Neural cell (in vitro differentiated cells): ENCODE measurements at regions not wholly inside any gene's neighbourhood (a gene's known extent, or its start where the extent isn't known, plus 50 kb on each side); places are given as distances from the start of the nearest gene placed in this dataset.

Source experiments
- H2AFZ ChIP-seq: fragments of 200-600, 300-800 bp; sonication (generic), shearing (Covaris generic); 2 replicates; pipeline ENCODE4 v1.6.0; 2014; ENCODE audit warnings: low read depth, mild to moderate bottlenecking, antibody characterized with exemption, low read length, moderate library complexity
- H3F3A ChIP-seq: fragments of 200-600 bp; shearing (Covaris generic); 2 replicates; pipeline ENCODE4 v1.6.1; 2016; ENCODE audit warnings: mild to moderate bottlenecking, moderate library complexity, mixed read lengths, antibody characterized with exemption, low read length; ENCODE audit not compliant: insufficient read depth, poor library complexity, severe bottlenecking
- H3K27ac ChIP-seq: fragments of 200-600, 300-800 bp; sonication (generic), shearing (Covaris generic); 2 replicates; pipeline ENCODE4 v1.5.1; 2014; ENCODE audit warnings: mild to moderate bottlenecking, low read length, moderate library complexity
- H3K27me3 ChIP-seq: fragments of 300-800, 200-600 bp; sonication (generic), shearing (Covaris generic); 2 replicates; pipeline ENCODE4 v1.6.0; 2014; ENCODE audit warnings: mild to moderate bottlenecking, low read depth, low read length, moderate library complexity; ENCODE audit not compliant: insufficient read depth
- H3K36me3 ChIP-seq: fragments of 300-800, 200-600 bp; sonication (generic), shearing (Covaris generic); 2 replicates; pipeline ENCODE4 v1.5.1; 2014; ENCODE audit warnings: mild to moderate bottlenecking, antibody characterized with exemption, low read length, moderate library complexity; ENCODE audit not compliant: insufficient read depth
- H3K4me2 ChIP-seq: fragments of 300-800, 200-600 bp; sonication (generic), shearing (Covaris generic); 2 replicates; pipeline ENCODE4 v1.6.0; 2014; ENCODE audit warnings: mild to moderate bottlenecking, low read length
- H3K4me3 ChIP-seq: fragments of 300-800, 200-600 bp; sonication (generic), shearing (Covaris generic); 2 replicates; pipeline ENCODE4 v1.5.1; 2014; ENCODE audit warnings: mild to moderate bottlenecking, low read length, moderate library complexity
- H3K79me2 ChIP-seq: fragments of 200-600 bp; shearing (Covaris generic); replicated peaks from 2 replicates; pipeline ENCODE4 v1.6.0; 2014; ENCODE audit warnings: mild to moderate bottlenecking, low read length, moderate library complexity; ENCODE audit not compliant: insufficient read depth
- H3K9ac ChIP-seq: fragments of 300-800, 200-600 bp; sonication (generic), shearing (Covaris generic); 2 replicates; pipeline ENCODE4 v1.6.1; 2016; ENCODE audit warnings: mild to moderate bottlenecking, low read length, mixed read lengths
- H3K9me2 ChIP-seq: fragments of 200-600 bp; shearing (Covaris generic); 2 replicates; pipeline ENCODE4 v1.6.1; 2016; ENCODE audit warnings: mild to moderate bottlenecking, low read length, mixed read lengths; ENCODE audit not compliant: insufficient read depth
- H3K9me3 ChIP-seq: fragments of 200-600, 300-800 bp; sonication (generic), shearing (Covaris generic); 2 replicates; pipeline ENCODE4 v1.6.1; 2016; ENCODE audit warnings: mild to moderate bottlenecking, mixed run types, low read length, moderate library complexity, mixed read lengths
- H4K20me1 ChIP-seq: fragments of 200-600 bp; shearing (Covaris generic); 2 replicates; pipeline ENCODE4 v1.6.1; 2016; ENCODE audit warnings: mild to moderate bottlenecking, mixed run types; ENCODE audit not compliant: insufficient read depth
- EP300 ChIP-seq: fragments of 450-650 bp; conservative IDR thresholded peaks from 2 replicates; pipeline ENCODE4 v1.6.1; 2014; ENCODE audit warnings: antibody characterized with exemption, mild to moderate bottlenecking, moderate library complexity; ENCODE audit not compliant: poor library complexity, severe bottlenecking
- EZH2 ChIP-seq: fragments of 200-600, 300-800 bp; shearing (Covaris generic), sonication (generic); IDR thresholded peaks from 2 replicates; pipeline ENCODE4 v1.6.1; 2014; ENCODE audit warnings: antibody characterized with exemption, low read length, borderline replicate concordance, mild to moderate bottlenecking; ENCODE audit not compliant: insufficient read depth, poor library complexity, severe bottlenecking
- MXI1 ChIP-seq: fragments of 450-650 bp; conservative IDR thresholded peaks from 2 replicates; pipeline ENCODE4 v1.6.1; 2014; ENCODE audit warnings: antibody characterized with exemption, mild to moderate bottlenecking; ENCODE audit not compliant: poor library complexity, severe bottlenecking
- POLR2AphosphoS5 ChIP-seq: IDR thresholded peaks from 2 replicates; pipeline ENCODE4 v1.6.1; 2012
- RAD21 ChIP-seq: fragments of 450-650 bp; conservative IDR thresholded peaks from 2 replicates; pipeline ENCODE4 v1.6.1; 2014; ENCODE audit warnings: antibody characterized with exemption, mild to moderate bottlenecking, moderate library complexity
- SMC3 ChIP-seq: fragments of 450-650 bp; conservative IDR thresholded peaks from 2 replicates; pipeline ENCODE4 v1.6.1; 2014; ENCODE audit warnings: antibody characterized with exemption, mild to moderate bottlenecking, moderate library complexity; ENCODE audit not compliant: poor library complexity
- TAF1 ChIP-seq: IDR thresholded peaks from 2 replicates; pipeline ENCODE4 v1.6.1; 2012; ENCODE audit warnings: low read depth
- TF ChIP-seq, protein P1 (sequence below): IDR thresholded peaks from 2 replicates; pipeline ENCODE4 v1.6.1; 2012; ENCODE audit warnings: borderline replicate concordance
- TF ChIP-seq, protein P2 (sequence below): fragments of 450-650 bp; IDR thresholded peaks from 2 replicates; pipeline ENCODE4 v1.5.1; 2014; ENCODE audit warnings: antibody characterized with exemption, mild to moderate bottlenecking, moderate library complexity; ENCODE audit not compliant: poor library complexity, severe bottlenecking

DNA sequence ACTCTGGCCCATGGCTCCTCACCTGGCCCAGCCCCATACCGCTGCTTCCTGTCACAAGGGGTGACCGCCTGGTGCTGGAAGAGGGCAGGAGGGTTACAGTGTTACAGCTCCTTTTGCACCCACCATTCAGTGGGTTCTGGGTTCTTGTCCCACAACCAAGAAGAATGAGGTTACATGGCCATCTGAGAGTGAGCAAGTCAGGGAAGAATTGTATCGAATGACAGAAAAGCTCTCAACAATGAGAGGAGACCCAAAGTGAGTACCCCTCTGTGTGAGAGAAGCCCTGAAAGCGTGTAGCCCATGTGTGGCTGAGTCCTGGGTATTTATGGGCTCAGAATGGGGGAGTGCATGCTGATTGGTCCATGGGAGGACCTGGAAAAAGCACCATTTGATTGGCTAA is 888.5 kb downstream of the ADGRL2 start:
- H4K20me1 ChIP-seq = no peaks in the 10 kb centered on the region
- no peak overlapping the region for H3K4me2 ChIP-seq
- H3K79me2 ChIP-seq = no peaks in the 10 kb centered on the region
- H3F3A ChIP-seq = no peaks in the 10 kb centered on the region
- H3K36me3 ChIP-seq = no peaks in the 10 kb centered on the region
- TF ChIP-seq RAD21 (no peak), EZH2 (no peak), TAF1 (no peak), EP300 (no peak), SMC3 (no peak), POLR2AphosphoS5 (no peak), MXI1 (no peak)
- TF ChIP-seq, protein P1, sequence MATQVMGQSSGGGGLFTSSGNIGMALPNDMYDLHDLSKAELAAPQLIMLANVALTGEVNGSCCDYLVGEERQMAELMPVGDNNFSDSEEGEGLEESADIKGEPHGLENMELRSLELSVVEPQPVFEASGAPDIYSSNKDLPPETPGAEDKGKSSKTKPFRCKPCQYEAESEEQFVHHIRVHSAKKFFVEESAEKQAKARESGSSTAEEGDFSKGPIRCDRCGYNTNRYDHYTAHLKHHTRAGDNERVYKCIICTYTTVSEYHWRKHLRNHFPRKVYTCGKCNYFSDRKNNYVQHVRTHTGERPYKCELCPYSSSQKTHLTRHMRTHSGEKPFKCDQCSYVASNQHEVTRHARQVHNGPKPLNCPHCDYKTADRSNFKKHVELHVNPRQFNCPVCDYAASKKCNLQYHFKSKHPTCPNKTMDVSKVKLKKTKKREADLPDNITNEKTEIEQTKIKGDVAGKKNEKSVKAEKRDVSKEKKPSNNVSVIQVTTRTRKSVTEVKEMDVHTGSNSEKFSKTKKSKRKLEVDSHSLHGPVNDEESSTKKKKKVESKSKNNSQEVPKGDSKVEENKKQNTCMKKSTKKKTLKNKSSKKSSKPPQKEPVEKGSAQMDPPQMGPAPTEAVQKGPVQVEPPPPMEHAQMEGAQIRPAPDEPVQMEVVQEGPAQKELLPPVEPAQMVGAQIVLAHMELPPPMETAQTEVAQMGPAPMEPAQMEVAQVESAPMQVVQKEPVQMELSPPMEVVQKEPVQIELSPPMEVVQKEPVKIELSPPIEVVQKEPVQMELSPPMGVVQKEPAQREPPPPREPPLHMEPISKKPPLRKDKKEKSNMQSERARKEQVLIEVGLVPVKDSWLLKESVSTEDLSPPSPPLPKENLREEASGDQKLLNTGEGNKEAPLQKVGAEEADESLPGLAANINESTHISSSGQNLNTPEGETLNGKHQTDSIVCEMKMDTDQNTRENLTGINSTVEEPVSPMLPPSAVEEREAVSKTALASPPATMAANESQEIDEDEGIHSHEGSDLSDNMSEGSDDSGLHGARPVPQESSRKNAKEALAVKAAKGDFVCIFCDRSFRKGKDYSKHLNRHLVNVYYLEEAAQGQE = no peak
- TF ChIP-seq, protein P2, sequence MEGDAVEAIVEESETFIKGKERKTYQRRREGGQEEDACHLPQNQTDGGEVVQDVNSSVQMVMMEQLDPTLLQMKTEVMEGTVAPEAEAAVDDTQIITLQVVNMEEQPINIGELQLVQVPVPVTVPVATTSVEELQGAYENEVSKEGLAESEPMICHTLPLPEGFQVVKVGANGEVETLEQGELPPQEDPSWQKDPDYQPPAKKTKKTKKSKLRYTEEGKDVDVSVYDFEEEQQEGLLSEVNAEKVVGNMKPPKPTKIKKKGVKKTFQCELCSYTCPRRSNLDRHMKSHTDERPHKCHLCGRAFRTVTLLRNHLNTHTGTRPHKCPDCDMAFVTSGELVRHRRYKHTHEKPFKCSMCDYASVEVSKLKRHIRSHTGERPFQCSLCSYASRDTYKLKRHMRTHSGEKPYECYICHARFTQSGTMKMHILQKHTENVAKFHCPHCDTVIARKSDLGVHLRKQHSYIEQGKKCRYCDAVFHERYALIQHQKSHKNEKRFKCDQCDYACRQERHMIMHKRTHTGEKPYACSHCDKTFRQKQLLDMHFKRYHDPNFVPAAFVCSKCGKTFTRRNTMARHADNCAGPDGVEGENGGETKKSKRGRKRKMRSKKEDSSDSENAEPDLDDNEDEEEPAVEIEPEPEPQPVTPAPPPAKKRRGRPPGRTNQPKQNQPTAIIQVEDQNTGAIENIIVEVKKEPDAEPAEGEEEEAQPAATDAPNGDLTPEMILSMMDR = no peak
- no peak overlapping the region for H3K4me3 ChIP-seq
- no peaks in the 10 kb centered on the region for H3K9me2 ChIP-seq
- H3K27me3 ChIP-seq = no peaks in the 10 kb centered on the region
- no peak overlapping the region for H3K9ac ChIP-seq
- no peak overlapping the region for H2AFZ ChIP-seq
- H3K9me3 ChIP-seq = no peaks in the 10 kb centered on the region
- H3K27ac ChIP-seq = no peak overlapping the region

DNA sequence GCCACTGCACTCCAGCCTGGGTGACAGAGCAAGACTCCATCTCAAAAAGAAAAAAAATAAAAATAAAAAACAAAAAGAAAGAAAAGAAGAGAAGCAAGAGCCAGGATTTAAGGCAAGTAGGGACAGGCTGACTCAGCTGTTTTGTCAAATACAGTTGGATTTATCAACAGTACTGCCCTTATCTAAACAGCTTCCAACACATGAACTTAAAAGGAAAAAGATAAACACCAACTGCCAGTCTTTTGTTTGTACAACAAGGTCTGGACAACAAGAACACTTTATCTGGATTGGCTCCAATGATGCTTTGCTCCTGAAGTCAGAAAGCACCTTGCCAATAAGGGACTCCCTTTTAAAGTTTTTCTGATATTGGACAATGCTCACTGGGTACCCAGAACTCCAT is 886.0 kb downstream of the ADGRL2 start:
- Histone ChIP-seq H3F3A (no peaks in the 10 kb centered on the region), H3K4me2 (no peak overlapping the region), H4K20me1 (no peaks in the 10 kb centered on the region), H3K9me2 (no peaks in the 10 kb centered on the region), H2AFZ (no peak overlapping the region), H3K9ac (no peak overlapping the region), H3K9me3 (no peaks in the 10 kb centered on the region), H3K79me2 (no peaks in the 10 kb centered on the region), H3K27me3 (no peaks in the 10 kb centered on the region), H3K27ac (no peak overlapping the region), H3K36me3 (no peaks in the 10 kb centered on the region), H3K4me3 (no peak overlapping the region)
- TF ChIP-seq EZH2 = no peak
- no peak for TF ChIP-seq TAF1
- TF ChIP-seq MXI1 = no peak
- TF ChIP-seq RAD21 = no peak
- TF ChIP-seq, protein P1 = no peak
- no peak for TF ChIP-seq SMC3
- TF ChIP-seq, protein P2 = no peak
- TF ChIP-seq EP300 = no peak
- TF ChIP-seq POLR2AphosphoS5 = no peak
